DMS 273 (cell line): ENCODE measurements at regions not wholly inside any gene's neighbourhood (a gene's known extent, or its start where the extent isn't known, plus 50 kb on each side); places are given as distances from the start of the nearest gene placed in this dataset.
"Not testable (repeated sequence)": the region's sequence is repeated elsewhere in the genome, so short reads cannot be mapped to it uniquely, and the experiment has no call there.

ENCODE experiments used
- DNase-seq: peaks from one replicate; lab custom pipeline; 2025; ENCODE audit not compliant: unreplicated experiment; lab: John Stamatoyannopoulos, UW

DNA sequence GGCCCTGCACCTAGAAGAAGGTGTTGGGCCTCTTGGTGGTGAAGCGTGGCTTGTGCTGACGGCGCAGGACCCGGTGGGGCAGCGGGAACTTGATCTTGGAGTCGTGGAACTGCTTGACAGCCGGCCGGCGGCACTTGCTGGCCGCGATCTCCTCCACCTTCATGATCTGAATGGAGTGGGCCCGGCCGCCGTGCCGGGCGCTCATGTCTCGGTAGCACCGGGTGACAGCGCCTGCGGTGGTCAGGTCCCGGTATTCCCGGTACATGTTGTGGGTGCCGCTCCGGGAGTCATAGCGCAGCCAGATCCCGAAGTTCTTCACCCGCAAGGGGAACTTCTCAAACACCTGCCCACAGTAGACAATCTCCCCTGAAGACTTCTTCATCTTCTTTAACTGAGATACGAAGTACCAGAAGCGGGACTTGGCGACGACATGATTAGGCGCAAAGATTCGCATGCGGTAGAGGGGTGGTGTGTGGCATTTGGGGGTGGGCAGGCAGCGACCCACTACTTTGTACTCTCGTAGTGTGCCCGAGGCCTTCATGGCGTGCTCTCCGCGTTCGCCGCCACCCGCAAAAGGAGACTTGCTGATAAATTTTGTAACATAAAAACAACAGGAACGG is 92.1 kb upstream of the MSH6 start:
- not testable (repeated sequence) for DNase-seq

DNA sequence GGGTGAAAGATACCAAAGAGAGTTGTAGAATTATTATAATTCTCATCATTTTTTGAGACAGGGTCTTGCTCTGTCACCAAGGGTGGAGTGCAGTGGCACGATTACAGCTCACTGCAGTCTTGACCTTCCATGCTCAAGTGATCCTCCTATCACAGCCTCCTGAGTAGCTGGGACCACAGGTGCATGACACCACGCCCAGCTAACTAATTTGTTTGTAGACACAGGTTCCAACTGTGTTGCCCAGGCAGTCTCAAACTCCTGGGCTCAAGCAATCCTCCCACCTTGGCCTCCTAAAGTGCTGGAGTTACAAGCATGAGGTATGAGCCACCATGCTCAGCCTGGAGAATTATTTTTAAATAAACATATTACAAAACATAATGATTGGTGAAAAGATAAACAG is 92.8 kb upstream of the MSH6 start:
- DNase-seq = no peak

DNA sequence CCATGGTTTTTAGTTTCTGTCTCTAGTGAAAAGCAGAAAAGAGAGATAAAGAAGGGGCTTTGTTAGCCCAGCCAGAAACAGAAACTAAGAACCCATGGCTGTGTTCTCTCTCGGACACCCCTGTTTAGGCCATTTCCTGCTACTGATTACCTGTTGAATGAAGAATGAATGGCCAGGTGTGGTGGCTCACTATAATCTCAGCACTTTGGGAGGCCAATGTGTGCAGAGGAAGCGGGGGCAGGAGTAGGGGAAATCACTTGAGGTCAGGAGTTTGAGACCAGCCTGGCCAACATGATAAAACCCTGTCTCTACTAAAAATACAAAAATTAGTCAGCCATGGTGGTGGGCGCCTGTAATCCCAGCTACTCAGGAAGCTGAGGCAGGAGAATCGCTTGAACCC is 93.8 kb upstream of the MSH6 start:
- not testable (repeated sequence) for DNase-seq

DNA sequence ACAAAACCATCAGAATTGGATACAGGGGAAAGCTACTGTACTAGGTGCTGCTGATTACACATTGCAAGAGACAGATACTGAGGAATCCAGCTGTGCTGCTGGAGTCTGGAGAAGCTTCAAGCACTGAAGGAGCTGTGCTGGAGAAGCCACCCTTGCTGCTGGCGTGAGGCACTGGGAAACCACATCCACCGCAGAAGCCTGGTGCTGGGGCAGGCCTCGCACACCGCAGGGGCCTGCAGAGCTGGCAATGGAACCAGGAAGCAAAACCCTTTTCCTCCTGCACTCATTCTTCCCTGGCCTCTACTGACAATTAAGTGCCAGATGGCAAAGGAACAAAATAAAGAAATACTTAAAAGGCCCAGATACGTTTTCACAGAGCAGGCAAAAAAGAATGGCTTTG is 94.4 kb upstream of the MSH6 start:
- peak; percentile 25 for DNase-seq

DNA sequence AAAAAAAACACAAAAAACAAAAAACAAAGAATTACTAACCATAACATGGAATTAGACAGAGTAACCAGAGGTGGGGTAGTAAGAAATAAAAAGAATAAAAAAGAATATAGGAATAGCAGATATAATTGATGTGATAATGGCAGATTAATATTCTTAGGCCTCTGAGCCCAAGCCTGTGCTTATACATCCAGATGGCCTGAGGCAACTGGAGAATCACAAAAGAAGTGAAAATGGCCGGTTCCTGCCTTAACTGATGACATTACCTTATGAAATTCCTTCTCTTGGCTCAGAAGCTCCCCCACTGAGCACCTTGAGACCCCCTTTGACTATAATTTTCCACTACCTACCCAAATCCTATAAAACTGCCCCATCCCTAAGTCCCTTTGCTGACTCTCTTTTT is 95.1 kb upstream of the MSH6 start:
- peak; percentile 4 for DNase-seq

DNA sequence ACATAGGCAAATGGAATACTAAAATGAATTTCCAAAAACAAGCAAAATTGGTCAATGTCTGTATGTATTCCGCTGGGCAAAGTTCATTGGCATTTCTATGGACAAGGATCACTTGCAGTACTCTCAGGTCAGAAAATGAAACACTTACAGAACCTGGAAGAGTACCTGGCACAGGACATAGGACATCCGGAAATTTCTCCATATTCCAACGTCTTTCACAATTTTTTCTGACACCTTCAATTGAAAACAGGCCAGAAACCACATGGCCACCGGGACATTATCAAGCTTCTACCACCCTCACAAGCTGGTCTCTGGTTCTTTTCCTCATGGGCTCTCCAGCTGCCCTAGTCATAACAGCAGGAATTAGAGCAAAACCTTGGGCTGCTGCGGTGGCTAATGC is 96.9 kb upstream of the MSH6 start:
- DNase-seq = no peak

DNA sequence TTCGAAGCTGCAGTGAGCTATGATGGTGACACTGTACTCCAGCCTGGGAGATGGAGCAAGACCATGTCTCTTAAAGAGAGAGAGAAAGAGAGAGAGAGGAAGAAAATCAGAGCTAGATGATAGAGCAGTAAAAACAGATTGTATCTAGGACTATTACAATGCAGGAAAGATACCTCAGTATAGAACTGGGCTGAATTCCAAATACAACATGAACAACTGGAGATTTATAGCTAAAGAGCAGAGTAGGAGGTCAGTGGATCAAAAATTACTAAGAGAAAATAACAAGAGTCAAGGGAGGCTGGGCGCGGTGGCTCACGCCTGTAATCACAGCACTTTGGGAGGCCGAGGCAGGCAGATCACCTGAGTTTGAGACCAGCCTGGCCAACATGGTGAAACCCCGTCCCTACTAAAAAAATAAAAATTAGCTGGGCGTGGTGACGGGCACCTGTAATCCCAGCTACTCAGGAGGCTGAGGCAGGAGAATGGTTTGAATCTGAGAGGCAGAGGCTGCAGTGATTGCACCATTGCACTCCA is 100.7 kb upstream of the MSH6 start:
- no peak for DNase-seq

DNA sequence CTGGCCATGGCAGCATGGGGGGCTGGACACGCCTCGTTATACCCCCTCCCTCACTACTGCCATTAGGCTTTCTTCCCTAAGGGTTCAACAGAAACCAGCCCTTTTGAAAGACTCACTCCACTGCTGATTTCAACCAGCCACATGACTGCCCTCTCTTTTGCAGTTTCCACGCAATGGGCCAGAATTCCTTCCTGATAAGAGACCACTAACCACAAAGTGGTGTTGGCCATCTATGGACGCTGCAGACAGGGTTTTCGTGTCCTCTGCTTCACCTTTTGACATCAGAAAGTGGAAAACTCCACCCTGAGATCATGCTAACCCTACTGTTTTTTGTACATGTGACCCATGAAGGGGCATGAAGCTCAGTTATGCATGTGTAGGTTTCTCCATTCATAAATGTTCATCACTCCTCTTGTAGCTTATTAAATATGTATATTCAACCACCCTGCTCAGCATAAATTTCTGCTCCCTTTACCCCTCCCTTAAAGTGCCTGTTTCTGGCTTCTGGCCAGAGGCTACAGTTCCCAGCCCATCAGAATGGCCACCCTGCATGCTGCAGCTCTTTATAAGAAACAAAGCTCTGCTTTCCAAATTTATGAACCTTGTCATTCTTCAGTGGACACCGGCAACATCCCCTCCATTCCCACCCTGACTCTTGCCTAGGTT is 105.6 kb upstream of the KCNK12 start:
- no peak for DNase-seq

DNA sequence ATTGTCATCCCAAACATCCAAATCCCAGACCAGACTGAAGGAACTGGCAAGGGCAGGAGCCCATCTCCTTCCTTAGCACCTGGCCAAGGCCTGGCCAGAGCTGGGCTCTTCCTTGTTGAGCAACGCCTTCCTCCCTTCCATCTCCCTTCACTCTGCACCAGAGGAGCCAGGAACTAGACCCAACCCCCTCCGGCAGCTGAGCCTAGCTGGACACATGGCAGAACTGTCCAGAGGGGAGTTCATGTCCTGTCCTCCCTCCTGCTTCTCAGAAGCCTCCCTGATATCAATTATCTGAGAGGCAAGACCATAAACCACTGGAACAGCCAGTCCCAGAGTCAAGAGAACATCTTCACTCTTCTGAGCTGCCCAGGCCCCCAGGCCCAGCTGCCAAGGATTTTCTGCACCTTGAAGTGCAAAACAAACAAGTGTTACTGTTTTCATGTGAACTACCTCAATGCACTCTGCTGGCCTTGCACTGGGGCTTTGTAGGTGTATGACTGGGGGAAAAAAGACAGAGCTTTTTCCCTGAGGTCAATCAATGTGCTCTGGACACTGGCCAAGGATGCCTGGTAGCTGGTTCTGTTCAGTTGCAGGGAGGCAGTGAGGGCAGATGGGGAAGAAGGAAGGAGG is 104.5 kb upstream of the KCNK12 start:
- DNase-seq = no peak

DNA sequence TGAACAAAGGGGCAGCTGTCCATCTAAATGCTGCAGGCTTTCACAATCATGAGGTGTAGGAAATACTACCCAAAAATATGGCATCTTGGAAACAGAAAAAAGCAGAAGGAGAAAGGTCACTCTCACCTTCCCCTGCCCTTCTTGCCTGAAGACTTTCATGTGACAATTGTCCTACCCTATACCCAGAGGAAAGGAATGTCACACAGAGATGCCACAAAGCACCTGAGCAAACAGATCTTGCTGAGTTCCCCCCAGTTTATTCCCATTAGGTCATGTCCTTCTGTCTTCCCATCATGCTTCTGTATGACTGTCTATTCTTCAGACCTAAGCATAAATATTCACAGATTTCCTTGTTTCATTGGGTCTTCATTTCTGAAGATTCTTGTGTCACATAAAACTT is 95.5 kb upstream of the KCNK12 start:
- DNase-seq = no peak

DNA sequence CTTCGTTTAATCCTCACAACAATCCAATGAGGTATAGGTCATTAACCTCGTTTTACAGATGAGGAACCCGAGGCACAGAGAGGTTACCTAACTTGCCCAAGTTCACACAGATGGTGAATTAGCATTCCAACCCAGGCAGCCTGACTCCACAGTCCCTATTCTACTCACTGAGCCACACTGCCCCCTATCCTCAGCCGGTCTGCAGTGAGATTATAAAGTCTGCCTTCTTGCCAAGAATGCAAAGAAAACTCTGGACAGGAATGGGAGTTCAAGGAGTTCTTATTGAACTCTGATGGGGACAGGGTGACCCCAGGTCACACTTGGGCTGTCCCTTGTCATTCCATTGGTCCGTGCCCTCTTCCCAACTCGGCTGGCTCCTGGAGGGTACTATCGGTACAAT is 94.0 kb upstream of the KCNK12 start:
- DNase-seq = peak; percentile 36

DNA sequence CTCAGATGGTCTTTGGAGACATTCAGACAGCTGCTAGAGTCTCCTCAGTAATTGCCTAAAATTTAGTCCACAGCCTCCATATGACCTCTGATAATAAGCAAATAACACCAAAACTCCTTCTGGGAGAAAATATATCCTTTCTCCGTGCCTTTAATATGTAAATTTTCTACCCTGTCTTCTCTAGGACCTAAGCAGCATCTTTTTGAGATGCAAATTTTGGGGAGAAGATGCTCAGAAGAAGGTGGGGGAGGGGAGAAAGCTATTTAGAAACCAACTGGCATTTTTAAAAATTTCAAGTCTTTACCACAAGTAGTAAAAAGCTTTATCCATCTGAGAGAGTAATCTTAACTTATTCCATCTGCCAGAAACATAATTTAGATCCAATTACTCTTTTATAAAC is 91.8 kb upstream of the KCNK12 start:
- no peak for DNase-seq

DNA sequence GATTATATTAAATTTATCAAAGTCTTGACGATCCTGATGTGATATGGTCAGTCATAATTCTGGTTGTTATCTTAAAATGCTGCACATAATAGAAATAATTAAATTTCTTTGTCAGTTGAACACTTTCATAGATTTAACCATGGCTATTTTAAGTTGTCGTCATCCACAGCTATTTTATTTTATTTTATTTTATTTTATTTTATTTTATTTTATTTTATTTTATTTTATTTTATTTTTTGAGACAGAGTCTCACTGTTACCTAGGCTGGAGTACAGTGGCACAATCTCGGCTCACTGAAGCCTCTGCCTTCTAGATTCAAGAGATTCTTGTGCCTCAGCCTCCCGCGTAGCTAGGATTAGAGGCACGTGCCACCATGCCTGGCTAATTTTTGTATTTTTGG is 90.5 kb upstream of the KCNK12 start:
- no peak for DNase-seq

DNA sequence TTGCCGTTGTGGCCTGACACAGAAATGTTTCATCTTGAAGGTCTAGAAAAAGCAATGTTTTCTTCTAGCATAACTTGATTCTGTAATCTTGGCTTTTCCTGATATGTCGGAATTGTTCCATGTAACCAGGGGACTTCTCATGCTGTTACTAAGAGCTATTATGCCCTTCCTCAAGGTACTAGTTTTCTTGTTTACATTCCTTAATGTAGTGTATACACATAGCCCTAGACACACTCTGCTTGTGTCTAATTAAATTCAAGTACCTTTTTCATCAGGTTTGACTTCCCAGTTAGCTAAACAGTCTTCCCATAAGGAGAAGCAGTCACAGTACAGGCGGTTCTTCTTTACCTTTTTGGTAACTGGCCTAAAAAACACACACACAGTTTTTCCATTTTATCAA is 89.4 kb upstream of the KCNK12 start:
- no peak for DNase-seq

DNA sequence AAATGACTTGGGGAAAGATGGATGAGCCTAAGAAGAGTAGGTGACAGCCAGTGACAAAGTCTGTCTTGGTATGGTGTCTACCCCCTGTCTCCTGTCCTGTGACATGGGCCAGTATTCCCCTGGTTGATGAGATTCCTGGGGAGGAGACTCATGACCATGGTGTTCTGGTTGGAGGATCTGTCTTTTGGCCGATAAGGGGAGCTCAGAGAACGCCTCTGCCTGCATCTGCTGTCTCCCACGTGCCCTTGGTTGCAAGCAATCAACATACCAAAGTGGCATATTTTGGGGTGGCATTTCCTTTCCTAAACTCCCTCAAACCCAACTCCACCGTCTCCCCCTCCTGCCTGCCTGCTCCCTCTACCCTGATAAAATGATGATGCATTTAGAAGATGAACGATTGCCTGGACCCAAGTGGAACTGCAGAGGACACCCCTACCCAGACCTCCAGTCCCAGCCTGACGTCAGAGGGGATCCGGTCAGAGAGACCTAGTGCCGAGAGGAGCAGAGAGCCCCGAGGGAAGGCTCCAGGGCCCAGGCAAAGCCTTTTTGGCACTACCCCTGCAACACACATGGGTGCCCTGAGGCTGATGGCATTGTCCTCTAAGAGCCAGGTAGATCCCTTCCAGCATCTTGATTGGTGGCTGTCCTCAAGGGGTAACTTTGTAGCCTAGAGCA is 88.0 kb upstream of the KCNK12 start:
- no peak for DNase-seq

DNA sequence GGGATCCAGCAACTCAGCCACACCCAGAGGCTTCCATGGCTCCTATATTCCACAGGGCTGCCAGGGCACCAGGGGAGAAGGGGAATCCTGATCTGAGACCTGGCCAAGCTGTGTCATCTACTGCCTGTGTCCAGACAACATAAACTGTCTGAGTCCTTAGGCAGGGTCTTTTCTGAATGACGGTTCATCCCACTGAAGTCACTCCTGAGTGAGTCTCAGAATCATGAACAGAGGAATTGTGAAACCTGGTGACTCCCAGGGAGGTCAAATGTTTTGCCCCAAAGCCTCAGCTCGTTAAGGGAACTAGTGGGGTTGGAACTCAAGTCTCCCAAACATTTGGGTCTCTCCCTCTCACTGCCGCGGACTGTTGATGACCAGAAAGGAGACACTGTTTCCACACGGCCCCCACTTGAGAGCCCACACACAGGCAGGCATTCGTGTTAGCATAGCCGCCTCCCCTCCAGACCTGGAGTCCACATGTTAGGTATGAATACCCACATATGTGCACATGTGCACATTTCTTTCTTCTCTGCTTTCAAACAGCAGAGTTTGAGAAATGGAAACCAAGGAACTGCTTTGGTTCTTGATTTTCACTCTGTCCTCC is 87.2 kb upstream of the KCNK12 start:
- DNase-seq = no peak

DNA sequence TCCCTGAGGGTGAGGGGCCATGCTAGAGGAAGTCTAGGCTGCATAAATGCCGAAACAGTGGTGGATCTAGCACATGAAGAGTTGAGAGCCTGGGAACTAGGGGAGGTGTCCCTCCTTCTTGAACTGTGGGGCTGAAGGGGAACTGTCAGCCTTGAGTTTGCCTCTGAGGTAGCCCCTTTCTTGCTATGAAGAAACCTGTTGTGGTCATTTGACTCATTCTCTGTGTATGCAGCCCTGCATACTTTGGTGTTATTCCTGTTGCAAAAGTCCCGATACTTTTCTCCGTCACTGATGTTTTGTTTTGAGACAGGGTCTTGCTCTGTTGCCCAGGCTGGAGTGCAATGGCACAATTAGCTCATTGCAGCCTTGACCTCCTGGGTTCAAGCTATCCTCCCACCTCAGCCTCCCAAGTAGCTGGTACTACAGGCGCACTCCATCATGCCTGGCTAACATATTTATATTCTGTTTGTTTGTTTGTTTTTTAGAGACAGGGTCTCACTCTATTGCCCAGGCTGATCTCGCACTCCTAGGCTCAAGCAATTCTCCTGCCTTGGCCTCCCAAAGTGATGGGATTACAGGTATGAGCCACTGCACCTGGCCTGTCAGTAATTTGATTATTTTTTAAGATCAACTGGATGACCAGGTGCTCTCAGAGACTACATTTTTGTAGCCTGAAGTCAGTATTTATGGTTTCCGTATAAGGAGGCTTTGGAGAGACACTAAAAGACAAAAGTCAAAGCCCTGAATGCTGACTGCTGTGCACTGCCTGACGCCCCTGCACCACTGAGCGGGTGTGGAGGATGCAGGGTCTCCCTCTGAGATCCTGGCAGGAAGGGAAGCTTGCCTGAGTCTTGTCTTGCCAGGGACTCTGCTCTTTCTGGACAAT is 86.2 kb upstream of the KCNK12 start:
- no peak for DNase-seq

DNA sequence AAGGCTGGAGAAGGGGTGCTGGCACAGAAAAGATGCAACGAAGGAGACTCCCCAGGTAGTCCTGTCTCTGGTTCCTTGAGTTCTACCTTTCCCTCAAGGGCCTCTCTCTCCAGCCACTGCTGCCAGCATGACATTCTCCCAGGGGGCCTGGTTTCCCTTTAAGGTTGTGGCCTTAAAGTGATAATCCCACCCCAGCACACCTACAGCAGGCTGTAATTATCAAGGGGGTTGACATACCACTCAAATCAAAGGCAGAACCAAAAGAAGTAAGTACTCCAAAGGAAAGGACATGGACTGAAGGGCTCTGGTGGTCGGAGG is 84.7 kb upstream of the KCNK12 start:
- no peak for DNase-seq

DNA sequence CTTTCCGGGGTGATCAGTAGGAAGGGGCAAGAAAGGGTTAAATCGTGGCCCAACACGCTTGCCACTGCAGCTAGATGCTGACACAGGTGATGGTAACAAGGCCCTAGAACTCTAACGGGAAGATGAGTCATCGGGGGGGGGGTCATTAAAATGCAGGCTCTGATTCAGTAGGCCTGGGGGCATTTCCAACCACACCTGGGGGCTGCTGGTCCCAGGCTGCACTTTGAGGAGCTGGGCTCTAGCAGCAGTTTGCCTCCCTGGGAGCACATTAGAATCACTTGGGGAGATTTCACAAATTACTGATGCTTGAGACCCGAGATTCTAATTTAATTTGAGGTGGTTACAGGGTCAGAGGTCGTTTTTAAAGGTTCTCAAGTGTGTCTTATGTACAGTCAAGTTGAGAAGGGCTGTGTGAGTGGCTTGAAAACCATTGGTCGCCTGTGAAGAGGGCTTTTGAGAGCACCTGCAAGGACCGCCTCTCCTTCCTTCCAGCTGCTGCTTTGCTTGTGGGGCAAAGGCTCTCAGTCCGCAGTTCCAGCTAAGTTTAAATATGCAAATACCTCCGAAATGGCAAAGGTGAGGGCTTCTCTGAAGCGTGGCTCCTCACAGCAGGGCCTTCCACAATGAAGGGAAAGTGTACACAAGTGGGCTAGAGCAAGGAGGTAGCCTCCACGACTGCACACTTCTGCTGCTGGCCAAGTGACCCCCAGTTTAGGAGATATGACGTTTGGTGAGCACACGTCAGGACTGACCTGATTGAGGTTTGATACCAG is 84.2 kb upstream of the KCNK12 start:
- DNase-seq = no peak
